Stimulated activated CD4-positive, alpha-beta T cell treated with anti-CD3 and anti-CD28 coated beads, Interleukin-4, amount 100 ng/mL, for 24 hours (primary cell): ENCODE measurements at regions not wholly inside any gene's neighbourhood (a gene's known extent, or its start where the extent isn't known, plus 50 kb on each side); places are given as distances from the start of the nearest gene placed in this dataset.

Experiments
- DNase-seq: peaks from one replicate; pipeline ENCODE4 v3.0.0-alpha.2; 2020

DNA sequence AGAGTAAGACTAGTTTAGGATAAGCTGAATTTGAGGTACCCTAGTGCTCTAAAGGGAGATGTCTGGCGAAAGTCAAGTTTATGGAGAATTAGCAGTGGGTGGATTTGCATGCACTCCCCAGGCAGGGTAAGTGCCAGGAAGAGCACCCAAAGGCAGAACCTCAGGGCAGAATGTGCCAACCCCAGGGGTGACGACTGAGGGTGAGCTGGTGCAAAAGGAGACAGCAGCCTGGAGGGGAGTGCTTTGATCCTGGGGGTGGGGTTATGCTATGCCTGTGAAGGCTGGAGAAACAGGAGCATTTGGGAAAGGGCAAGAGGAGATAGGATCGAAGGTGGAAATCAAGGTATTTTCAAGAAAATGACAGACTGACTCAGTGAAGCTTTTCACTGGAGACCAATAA lies 208.5 kb upstream of the PDE10A start:
- no peak for DNase-seq

DNA sequence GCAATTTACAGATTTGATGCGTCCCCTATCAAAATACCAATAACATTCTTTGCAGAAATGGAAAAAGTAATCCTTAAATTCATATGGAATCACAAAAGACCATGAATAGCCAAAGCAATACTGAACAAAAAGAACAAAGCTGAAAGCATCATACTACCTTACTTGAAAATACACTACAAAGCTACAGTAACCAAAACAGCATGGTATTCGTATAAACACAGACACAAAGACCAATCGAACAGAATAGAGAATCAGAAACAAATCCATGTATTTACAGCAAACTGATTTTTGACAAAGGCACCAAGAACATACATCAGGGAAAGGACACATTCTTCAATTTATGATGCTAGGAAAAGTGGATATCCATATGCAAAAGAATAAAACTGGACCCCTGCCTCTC lies 206.5 kb upstream of the PDE10A start:
- DNase-seq, result no peak

DNA sequence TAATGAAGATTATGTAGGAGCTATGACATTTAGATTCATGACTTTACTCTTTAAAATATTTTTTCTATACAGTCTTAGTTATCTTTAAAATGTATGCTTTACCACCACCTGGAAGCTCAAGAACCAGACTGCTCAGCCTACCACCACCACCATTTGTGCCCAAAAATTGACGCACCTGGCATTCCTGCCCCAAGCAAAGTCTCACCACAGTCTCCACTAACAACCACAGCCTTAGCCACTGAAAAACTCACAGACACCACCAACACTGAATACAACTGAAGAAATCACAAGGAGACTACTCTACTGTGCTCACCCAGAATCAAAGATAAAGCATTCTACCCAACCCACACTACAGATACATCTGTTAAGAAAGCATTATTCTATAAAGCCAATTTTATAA lies 201.9 kb upstream of the PDE10A start:
- DNase-seq, result no peak

DNA sequence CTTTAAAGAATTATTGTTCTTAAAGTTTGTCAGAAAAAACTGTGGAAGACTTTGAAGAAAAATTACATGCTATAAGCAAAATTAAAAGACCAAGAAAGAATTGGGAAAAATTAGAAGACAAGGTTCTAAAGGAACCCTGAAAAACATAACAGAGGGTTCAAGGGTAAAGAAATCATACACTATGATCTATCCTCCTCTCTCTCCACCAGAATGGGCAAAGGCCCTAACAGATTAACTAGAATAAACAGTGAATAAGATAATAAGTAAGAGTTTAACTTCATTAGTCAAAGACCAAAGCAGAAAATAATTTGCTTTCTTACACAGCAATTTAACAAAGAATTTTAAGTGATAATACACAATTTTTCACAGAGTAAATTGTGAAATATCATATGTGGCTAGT lies 201.2 kb upstream of the PDE10A start:
- no peak for DNase-seq

DNA sequence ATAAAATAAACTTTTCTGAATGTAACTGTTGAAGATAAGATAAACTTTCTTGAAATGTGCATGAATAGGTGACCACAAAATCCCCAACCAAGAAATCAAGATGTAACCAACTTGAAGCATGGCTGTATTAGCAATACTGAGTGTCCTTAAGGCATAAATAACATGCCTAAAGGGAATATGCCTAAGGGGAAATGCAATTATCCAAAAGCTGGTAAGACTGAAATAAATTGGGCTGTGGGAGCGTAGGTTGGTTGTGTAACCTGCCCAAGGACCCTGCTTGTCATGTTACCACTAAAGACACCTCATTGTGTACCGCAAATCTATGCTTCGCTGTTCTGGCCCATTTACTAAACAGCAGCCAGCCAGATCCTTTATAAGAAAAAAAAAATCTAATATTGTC lies 200.8 kb upstream of the PDE10A start:
- no peak for DNase-seq

DNA sequence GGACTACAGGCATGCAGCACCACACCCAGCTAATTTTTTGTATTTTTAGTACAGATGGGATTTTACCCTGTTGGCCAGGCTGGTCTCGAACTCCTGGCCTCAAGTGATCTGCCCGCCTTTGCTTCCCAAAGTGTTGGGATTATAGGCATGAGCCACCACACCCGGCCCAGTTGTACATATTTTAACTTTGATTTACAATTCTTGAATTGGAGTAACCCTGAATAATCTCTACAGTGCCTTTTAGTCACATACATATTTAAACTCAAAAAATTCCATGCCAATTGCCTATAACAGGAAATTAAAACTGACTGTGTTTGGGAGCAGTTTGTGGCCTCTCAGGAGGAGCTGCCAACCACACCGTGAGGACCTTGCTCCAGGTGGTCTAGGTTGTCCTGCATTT lies 199.8 kb upstream of the PDE10A start:
- DNase-seq, result no peak

DNA sequence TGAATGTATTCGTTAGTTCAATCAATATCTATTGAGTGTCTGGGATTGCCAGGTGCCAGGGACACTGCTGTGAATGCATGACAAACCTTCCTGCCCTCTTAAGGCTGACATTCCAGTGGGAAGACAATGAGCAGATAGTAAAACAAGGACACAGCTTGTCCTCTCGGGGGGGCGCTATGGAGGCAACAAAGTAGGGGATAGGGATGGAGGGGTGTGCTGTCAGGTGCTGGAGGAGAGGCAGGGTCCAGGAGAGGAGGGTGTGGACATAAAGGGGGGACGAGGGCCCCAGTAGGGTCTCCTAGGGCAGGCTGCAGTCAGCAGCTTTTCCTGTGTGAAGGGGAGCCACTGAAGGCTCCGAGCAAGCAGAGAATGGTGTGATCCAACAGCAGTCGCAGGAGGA lies 198.2 kb upstream of the PDE10A start:
- DNase-seq, result no peak

DNA sequence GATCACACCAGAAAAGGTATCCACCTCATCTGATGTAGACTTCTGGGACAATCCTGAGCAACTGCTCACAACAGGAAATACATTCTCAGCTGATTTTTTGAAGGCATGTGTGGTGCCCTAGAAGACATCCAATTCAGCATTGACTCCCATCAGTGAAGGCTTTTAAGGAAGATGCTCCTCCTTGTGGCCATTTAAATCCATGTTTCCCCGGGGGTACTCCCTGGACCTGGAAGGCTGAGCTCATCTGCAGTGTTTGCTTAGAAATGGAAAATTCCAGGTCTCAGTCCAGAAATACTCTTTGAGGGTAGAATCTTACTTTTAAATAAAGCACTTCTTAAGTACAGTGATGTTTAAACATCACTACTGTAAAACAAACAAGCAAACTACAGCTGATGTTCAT lies 195.5 kb upstream of the PDE10A start:
- DNase-seq, result no peak

DNA sequence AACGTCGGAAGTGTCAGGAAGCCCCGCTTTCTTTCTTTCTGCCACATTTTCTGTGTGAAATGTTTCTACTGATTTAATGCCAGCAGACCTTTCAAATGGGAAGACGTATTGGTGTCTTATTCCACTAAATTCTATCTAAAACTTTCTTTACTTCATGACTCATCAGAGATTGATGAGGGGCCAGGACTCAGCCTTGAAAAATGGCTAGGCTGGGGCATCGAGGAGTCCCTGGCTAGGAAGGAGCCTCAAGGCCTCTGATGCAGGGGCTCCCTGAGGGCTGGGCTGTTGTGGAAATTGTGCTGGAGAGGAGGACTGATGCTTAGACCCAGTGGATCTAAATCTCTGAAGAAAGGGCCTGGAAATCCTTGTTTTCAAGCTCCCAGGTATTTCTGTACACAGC lies 192.8 kb upstream of the PDE10A start:
- no peak for DNase-seq

DNA sequence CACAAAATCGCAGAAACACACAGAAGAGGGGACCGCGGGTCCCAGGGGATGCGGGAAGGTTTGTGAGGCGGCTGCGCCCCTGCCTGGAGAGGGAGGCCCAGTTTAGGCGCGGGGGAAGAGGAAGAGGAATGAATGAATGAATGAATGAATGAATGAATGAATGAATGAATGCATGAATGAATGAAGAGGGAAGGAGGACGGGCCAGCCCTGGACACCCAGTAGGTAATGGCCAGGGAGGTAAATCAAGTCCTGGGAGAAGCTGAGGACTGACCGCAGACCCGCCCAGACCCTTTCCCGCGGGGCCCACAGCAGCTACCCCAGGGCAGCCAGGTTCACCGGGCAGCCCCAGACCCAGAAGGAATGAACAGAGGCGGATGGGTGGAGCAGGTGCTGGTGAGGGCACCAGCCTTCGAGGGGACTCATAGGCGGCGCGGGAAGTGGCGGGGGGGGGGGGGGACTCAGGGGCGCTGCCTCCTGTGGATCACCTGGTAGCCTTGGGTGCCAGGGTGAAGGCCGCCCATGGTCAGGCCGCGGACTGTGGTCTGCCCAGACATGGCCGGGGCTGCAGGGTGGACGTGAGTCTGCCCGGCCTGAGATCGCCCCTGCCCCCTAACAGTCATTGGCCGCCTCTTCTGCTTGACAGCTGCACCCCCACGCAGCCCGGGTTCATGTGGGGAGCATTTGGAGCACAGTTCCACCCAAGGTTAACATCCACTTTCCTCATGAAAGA lies 192.0 kb upstream of the PDE10A start:
- no peak for DNase-seq

DNA sequence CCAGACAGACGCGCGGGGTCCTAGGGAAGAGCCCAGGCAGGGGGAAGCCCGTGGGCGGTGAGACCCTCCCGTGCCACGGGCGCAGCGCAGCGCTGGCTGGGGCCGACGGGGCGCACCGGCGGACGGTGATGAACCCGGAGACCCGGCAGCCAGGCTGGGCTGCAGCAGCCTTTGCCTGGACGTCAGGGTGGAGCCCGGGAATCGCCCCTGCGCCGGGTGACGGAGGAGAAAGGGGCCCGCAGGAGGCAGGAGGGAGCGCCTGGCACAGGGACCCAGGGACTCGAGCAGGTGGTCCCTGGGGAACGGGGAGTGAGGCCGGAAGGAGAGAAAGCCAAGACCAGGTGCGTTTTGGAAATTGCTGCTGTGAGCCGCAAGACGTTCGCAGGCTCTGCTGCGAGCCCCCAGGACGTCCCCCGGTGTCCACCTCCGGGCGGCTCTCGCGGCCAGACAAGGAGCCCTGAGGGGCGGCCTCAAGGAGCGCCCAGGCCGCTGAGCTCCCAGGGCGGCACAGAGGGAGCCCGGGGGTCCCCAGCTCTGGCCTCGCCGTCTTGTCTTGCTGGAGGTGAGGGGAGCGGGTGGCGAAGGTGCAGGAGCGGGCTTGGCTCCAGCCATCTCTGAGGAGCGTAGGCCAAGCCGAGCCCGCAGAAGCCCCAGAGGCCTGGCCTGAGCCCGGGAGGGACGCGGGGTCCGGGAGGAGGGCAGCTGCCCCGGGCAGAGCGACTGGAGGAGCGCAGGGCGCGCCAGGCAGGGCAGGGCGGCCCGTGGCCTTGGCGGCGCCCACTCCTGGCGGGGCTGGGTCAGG lies 191.2 kb upstream of the PDE10A start:
- DNase-seq, result no peak

DNA sequence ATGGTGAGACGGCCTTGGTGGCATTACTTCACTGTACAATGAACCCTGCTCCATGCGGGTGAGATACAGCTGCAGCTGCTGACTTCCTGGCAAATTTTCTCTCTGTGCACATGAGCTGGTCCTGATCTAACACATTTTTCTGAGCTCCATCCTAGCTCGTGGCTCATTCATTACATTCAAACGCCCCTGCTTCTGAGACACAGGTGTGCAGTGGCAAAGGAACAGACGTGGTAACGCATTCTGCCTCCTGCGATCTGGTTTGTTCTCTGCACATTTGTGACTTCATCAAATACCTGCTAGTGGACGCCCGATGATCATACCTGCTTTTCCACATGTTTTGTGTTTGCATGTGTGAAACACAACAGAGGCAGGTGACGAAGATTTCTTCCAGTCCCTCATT lies 189.6 kb upstream of the PDE10A start:
- no peak for DNase-seq

DNA sequence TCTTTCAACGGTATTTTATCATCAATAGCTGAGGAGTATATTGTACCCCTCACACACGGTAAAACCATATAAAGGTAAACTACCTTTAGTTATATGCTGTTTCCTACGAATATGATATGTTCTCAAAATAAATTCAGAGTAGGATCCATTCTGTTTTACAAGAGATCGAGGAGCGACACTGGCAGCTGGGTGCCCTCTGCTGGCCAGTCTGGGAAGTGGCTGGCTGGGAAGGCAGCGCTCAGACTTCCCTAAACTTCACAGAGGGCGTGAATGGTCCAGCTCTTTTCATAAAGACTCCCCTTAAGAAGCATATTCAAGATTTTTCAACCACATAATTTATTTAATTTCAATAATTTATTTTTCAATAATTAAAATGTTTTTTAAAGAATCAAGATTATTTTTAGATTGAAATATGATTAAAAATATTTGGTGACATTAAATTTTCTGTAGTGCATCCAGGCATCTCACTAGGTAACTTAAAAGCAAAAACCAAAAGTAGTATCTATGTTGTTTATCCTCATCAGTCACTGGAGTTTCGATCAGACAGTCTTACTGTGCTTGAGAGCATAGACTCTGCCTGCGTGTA lies 187.5 kb upstream of the PDE10A start:
- peak; percentile 63 for DNase-seq

DNA sequence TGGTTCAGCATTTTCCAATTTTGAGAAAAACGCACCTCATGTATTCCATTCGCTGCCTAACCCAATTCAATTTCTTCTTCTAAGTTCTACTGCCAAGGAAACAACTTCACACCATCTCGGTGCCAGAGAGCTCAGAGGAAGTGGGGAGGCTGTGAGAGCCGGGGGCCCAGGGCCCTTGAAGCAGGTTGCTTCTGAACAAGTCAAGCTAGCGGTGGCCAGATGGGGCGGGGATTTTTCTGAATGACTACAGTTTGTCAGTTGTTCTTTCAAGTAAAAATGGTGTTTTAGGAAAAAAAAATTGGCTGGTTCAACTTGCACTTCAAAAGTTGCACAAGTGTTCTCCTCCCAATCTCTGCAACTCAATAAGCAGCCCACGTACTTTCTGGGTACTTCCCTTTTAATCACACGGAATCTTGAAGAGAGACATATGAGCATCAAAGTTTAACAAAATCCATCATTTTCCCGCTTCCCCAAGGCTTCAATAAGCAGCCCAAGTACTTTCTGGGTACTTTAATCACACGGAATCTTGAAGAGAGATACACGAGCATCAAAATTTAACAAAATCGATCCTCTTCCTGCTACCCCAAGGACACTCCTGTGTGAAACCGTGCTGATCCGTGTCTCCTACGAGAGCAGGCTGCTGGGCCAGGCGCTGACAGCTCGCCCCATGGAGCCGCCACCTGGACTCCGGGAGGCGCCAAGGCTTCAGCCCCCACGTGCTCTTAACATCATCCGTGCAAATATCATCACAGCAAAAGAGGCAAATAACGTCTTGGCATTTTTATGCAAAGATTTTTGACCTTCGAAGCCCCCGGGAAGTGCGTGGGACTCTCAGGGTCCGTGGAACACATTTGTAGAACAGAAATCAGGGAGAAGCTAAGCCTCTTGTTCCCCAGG lies 186.7 kb upstream of the PDE10A start:
- no peak for DNase-seq

DNA sequence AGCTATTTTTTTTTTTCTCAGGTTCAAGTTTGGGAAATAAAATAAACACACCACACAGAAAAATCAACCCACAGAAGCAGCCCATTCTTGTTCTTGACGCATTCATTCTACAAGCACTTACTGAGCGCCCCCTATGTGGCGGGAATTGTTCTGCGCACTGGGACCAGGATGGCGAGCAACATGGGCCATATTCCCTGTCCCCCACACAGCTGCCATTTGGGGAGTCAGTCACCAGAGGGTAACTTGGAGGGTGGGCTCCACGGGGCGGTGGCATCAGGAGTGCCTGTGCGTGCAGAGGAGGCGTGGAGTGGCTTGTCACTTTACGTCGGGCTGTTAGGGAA lies 185.0 kb upstream of the PDE10A start:
- DNase-seq, result no peak

DNA sequence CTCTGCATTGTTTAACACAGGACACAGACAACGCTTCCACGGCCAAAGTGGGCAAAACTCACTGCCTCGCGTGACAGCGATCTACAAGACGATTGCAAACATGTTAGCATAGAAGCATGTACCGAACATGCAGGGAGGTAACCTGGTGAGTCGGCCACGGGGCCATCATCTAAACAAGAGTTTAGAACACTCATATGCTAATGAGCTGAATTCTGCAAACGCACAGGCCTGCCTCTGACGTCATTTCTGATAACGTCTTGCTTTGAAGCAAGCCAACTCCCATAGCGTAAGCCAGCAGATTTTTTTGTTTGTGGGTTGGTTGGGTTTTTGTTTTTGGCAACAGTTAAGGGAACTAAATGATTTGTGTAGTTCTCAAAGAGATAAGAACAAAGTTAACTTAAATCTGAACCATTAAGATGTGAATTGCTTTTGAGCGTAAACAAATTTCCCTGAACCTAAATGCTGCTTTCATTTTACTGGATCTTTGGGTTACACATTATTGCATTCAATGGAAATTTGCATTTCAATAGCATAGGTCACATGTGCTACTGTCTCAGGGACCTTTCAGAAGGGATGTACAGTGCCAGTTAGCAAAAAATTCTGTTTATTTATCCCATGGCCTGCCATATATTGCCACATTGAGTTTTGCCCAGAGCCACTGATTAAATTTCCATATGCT lies 184.5 kb upstream of the PDE10A start:
- no peak for DNase-seq

DNA sequence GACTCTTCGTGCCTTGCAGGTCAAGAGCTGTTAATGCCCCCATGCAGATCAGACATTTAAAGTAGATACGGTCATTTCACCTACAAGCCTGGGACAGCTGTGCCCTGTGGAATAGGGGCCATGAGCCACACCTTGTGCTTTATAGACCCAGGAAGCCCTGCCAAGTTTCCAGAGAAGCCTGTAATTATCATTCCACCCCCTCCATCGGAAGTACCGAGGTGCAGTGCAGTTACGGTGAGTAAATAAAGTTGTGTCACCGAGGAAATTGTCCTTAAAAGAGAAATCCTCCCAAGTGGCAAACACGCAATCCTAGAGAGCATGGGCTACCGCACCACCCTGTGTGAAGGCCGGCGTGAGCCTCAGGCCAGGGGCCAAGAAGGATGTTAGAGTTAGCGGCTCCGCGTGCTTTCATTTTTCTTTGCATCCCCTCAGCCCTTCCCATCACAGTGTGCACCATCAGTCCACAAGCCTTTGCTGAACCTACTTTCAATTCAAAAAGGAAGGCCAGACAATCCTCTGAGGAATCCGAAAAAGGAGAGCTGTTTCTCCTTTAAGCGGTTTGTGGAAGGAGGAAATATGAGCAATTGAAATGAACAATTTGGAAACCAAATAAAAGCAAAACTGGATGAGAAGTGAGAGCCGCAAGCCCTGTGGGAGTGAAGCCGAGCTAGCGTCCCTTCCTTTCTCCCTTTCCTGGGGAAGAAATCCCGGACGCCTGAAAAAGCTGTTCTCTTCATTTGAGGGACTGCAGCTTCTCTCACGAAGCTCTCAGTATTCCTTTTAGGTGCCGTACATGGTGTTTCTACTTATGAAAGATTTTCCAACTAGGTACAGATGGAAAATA lies 183.3 kb upstream of the PDE10A start:
- DNase-seq, result no peak

DNA sequence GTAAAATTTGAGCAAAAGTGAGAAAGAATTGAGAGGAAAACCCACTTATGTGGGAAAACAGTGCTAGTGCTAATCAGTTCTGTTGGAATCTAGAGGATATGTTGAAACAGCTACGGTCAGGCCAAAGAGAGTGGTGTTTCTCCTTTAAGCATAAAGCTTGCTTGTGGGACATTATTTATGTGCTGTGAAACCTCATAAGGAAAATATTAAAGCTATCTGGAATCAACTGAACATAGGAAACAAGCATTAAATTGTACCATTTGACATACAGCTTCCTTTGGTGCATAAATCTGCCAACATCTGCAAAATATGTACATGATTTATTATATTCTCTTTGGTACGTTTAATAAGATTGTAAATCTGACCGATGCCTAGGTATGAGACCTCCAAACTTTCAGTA lies 182.5 kb upstream of the PDE10A start:
- no peak for DNase-seq

DNA sequence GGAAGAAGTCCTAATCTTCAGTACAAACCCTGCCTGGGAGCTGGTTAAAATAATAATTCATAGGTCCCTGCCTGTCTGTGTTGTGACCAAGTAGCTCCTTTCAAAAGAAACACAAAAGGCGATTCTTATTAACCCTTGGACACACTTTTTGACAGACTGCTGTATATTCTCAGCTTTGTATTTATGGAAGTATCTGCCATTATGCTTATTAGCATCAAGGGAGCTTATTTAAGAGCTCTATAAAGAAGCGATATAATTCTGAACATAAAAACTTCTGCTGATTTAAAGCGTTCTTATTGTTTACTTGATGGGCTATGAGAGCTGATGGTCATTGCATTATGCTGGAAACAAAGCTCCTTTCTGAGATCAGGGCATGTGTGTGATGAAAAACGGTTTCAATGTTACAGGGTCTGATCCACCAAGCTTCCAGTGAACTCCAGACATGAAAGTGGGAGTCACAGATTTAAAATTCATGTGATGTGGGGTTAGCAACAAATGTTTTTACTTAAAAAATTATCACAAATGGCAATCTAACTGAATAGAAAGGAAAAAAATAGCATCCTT lies 181.8 kb upstream of the PDE10A start:
- DNase-seq, result no peak

DNA sequence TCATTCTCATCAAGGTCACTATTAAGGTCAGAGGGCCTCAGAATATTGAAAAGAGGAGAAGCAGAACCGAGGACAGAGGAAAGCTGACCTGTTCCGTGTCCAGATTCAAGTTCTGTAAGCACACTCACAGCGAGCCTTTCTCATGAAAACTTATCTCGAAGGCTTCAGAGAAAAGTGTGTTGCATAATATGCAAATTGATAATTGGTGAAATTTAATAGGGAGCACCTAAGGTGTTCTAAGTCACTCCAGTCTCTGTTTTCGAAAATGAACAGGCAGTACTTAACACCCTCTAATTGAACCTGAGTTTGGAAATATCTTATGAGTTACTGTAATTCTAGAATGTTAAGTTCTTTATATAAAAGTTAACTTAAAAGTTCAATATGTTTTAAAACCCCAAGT lies 181.2 kb upstream of the PDE10A start:
- no peak for DNase-seq

DNA sequence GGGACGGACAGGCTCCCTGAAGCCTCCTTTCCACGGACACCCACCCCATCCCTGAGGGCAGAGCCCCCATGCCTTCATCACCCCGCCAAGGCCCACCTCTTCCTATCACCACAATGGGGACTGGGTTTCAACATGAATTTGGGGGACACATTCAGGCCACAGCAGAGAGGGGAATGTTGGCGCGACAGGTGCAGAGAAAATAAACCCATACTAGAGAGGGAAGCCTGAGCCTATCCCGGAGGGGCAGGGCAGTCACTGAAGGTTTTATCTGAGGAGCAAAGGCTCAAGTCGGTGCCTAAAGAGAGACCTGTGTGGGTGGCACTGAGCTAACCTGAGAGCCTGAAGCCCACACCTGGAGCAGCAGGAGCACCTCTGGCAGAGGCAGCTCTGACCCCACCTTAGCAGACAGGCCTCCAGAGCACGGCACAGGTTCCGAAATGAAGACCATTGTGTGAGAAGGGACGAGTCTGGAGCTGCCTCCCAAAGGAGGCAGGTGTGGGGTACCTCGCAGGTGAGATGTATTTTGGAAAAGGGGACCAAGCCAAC lies 180.6 kb upstream of the PDE10A start:
- DNase-seq, result no peak
